Non-pigmented ciliary epithelial cell (primary cell): ENCODE measurements at regions not wholly inside any gene's neighbourhood (a gene's known extent, or its start where the extent isn't known, plus 50 kb on each side); places are given as distances from the start of the nearest gene placed in this dataset.
"Not testable (repeated sequence)": the region's sequence is repeated elsewhere in the genome, so short reads cannot be mapped to it uniquely, and the experiment has no call there.

Experiments used
- DNase-seq: peaks from one replicate; pipeline ENCODE4 v3.0.0-alpha.2; 2010; ENCODE audit warnings: low read depth

GRCh38 chr14:85075694-85076476 is 454.1 kb upstream of the FLRT2 start:
- no peak for DNase-seq

DNA sequence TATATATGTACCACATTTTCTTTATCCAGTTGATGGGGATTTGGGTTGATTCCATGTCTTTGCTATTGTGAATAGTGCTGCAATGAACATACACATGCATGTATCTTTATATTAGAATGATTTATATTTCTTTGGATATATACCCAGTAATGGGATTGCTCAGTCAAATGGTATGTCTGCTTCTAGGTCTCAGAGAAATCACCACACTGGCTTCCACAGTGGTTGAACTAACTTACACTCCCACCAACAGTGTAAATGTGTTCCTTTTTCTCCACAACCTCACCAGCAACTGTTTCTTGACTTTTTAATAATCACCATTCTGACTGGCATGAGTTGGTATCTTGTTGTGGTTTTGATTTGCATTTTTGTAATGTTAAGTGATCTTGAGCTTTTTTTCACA is 452.2 kb upstream of the FLRT2 start:
- DNase-seq, result not testable (repeated sequence)

DNA sequence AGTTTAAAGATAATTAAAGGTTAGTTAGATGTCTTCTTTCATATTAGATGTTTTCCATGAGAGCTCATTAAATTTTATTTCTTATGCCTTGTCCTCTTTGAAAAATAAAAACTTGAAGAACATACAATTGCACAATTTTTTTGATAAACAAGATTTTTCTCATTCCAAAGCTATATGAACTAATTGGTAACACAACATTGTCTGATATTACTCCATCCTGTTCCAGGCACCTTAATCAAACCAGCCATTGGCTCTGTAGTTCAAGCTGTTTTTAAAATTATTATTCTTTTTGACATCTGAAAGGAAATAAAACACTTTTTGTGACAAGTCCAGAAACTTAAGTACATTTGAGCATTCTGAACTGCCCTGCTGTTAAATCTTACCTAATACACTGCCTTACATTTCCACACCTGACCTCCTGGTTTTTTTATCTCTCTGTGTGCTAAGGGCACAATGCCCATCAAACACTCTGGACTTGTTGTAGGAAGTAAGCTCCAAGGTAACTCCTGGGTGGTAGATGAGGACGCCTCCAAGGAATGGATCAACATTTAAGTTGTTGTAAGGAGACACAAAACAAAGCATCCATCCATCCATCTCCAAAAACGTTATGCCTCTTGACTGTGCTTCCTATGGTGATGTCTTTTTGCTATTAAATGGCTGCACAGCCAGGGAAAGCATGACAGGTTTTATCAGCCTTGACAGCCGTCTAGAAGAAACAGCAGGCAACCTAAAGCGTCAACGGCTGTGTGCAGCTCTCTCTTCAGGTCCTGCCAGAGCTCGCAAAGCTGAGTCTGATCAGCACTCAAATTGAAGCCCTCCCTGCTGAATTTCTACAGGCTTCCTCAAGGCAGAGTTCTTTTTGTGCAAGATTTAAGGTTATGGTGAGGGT is 449.9 kb upstream of the FLRT2 start:
- no peak for DNase-seq

- DNase-seq, result no peak
These were observed 445.6 kb upstream of the FLRT2 start for GRCh38 chr14:85084344-85084743.

DNA sequence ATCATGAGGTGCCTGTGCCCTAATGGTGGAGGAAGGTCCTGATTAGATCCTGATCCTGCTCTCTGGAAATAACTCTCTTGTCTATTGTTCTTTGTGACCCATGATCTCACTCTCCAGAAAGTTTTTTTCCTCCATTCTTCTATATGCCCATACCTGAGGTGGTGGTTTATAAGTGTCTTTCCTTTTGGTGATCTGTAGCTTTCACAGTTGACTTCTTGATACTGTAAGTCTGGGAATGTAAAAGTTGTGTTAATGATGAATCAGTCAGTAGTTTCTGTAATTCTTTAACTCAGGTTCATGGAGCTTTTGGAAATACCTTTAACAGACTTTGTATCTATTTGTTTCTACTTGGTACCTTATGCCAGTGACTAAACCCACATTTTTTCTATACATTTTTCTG is 444.0 kb upstream of the FLRT2 start:
- no peak for DNase-seq

- DNase-seq, result no peak
These were observed 442.7 kb upstream of the FLRT2 start for GRCh38 chr14:85087201-85087600.

- DNase-seq, result no peak
These were observed 441.8 kb upstream of the FLRT2 start for GRCh38 chr14:85088192-85088591.

DNA sequence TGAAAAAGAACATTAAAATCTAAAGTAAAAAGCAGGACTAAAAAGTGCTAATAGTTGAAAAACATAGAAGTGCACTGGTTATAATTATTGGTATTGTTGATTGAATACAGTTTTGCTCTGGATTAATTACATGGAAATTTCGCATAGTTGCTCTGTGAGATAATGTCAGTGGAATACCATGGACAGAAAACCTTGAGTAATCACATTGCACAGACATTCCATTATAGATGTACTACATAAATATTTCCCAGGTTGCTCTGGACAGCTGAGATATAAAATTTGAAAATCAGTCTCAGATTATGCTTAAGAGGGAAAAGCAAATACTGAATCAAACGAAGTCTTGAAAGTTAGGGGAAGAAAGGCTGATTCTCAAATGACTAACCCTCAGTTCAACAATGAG is 439.3 kb upstream of the FLRT2 start:
- no peak for DNase-seq

DNA sequence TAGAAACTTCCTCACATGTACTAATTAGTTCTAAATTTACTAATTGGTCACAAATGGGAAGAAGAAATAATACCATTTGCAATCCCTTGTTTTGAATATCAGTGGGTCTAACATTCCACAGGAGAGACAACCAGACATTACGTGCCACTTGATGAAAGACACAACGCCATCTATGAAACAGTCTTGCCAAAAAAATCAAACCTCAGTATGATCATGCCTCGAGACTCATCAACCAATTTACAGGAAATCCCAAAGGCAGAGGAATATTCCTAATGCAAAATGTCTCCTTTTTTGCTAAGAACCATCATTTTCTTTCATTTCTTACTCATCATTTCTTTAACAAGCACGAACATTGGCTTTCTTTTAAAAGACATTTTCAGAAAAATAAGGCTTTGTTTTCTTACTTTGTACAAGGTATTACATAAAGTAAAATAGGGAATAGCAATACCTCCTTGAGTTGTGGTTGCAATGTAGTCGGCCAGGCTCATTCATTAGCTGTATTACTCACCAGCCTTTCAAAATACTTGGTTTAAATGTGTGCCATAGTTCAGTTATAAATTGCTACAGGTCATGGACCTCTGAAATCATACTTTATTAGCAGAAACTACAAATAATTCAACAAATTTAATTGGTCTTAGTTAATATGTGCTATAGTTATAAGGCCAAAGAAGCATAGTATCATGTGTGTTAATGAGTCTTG is 436.2 kb upstream of the FLRT2 start:
- no peak for DNase-seq

- no peak for DNase-seq
These were observed 427.4 kb upstream of the FLRT2 start for GRCh38 chr14:85102591-85102990.

DNA sequence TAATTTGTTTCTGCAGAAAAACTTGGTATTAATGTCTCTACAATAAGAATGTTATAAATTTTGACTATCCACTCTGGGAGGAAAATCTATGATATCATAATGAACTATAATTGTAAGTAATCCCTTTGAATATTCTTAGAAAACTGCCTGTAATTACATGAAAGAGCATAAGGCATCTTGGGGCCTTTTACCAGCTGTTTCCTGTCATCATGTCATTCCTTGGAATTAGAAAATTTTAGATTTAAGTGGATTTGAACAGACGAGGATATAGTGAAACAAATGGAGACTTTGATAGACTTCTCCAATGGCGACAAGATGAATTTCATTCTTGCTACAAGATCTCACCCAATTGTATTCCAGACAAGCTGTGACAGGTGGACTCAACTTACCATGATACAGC is 423.4 kb upstream of the FLRT2 start:
- no peak for DNase-seq

DNA sequence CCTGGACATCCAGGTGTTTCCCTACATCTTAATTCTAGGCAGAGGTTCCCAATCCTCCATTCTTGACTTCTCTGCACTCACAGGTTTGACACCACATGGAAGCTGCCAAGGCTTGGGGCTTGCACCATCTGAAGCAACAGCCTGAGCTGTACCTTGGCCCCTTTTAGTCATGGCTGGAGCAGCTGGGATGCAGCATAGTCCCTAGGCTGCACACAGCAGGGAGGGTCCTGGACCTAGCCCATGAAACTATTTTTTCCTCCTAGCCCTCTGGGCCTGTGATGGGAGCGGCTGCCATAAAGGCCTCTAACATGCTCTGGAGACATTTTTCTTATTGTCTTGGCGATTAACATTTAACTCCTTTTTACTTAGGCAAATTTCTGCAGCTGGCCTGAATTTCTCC is 417.2 kb upstream of the FLRT2 start:
- no peak for DNase-seq

GRCh38 chr14:85115921-85116320 is 414.0 kb upstream of the FLRT2 start:
- DNase-seq, result no peak

DNA sequence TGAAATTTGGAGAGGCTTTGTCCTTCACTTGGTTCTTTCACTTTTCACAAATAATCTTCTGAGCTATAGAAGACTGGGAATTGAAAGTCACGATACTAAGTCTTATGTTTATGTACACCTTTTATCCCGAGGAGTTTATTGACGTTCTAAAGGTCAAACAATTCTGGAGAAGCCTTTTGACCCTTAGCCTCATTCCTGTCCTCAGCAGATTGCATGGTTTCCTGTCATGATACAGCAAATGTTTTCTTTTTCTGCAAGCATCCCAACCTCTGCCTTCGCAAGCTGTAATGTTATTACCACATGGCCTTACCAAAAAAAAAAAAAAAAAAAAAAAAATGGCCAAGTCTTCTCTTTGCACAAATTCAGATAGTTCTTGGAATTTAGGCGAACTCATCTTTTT is 411.7 kb upstream of the FLRT2 start:
- no peak for DNase-seq

- DNase-seq, result peak; percentile 63
These were observed 407.3 kb upstream of the FLRT2 start for GRCh38 chr14:85122690-85123089.

DNA sequence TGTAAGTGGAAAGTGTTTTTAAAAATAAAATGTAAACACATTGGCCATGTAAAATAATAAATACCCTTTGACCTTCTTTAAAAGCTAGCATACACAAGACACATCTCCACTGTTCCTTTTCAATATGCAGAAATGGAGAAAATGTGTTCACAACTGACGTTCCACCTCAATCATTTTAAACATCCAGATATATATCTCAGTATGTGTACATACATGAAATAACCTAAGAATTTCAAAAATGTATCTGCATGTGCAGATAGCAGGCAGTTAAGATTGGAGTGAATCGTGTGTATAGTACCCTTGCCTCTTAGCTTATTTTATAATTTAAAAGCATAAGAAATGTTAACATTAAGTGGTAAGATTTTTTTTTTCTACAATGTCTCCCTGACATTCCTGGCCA is 406.2 kb upstream of the FLRT2 start:
- no peak for DNase-seq

GRCh38 chr14:85124631-85125290 is 405.2 kb upstream of the FLRT2 start:
- no peak for DNase-seq

DNA sequence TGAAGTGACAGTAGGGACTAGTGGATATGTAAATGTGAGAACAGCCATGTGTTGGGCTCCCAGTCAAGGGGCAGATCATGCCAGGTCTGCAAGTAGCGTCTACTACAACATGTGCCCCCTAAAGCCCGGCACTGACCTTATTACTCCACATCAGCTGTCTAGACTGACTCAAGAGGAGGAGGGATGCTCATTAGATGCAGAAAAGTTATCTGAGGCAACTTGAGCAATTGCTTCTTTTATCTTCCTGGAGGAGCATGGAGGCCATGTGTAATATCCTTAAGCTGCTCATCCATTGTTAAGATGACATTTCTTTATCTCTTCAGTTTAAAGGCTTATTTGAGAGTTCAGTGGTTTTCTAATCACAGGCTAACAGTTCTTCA is 404.7 kb upstream of the FLRT2 start:
- DNase-seq, result no peak

DNA sequence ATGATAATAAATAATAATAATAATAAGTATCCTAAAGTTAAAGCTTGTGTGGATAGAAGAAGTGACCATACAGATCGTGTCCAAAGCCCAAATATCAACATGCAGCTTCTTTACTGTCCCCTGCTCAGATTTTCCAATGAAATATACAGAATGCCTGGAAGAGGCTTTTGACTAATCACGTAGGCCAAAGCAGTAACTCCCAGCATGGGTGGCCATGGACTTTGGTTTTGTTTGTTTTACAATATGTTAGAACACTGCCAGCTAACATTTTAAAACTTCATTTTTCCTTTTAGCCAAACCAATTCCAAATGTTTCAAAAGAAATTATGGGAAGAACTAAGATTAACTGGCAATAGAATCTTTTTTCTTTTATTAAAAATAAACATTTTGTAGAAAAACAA is 400.0 kb upstream of the FLRT2 start:
- DNase-seq, result no peak

DNA sequence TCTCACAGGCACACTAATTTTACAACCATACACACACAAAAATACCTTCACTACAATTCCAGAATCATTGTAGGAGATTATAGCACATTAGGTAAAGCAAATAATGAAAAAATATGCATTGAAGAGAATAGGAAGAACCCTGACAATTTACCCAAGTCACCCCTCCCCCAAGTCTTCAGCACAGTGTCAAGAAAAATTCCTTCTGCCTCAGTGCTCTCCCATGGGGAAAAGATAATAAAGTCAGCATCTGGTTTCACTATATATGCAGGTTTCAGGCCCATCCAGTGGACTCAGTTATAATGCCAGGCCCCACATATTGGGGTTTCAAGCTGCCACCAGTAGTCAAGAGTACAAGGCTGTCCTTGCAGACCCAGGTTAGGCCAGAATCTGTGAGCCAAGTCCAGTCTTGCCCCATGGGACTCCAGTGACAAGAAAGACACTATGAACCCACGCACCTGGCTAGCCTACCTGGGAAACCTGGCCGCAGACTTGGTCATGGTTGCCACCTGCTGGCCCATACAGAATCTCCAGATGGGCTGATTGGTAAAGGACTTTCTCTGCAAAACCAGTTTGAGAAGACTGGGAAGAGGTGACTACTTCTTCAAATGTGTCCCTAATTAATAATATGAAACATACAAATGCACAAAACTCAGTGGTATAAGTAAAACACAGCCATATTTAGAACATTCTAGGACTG is 398.6 kb upstream of the FLRT2 start:
- DNase-seq, result no peak

- DNase-seq, result no peak
These were observed 387.0 kb upstream of the FLRT2 start for GRCh38 chr14:85142982-85143381.

GRCh38 chr14:85146779-85147178 is 383.2 kb upstream of the FLRT2 start:
- no peak for DNase-seq
